ENCODE measurements at regions not wholly inside any gene's neighbourhood (a gene's known extent, or its start where the extent isn't known, plus 50 kb on each side); places are given as distances from the start of the nearest gene placed in this dataset.

- TF ChIP-seq CTCF (IDR thresholded peaks at IDR 0.05) (no peak), POLR2A (IDR thresholded peaks at IDR 0.05) (no peak), EP300 (IDR thresholded peaks at IDR 0.05) (no peak)
Measured at GRCh38 chr18:1294229-1294628, 389.6 kb downstream of the ADCYAP1 start.

Data from sigmoid colon (tissue), 4 donors.